CD4-positive, alpha-beta T cell treated with Interleukin-6 for 4 hours (primary cell): ENCODE measurements at regions not wholly inside any gene's neighbourhood (a gene's known extent, or its start where the extent isn't known, plus 50 kb on each side); places are given as distances from the start of the nearest gene placed in this dataset.
"Not testable (repeated sequence)": the region's sequence is repeated elsewhere in the genome, so short reads cannot be mapped to it uniquely, and the experiment has no call there.

Experiments
- DNase-seq: peaks from one replicate; pipeline ENCODE4 v3.0.0-alpha.2; 2020; ENCODE audit warnings: mixed read lengths

GRCh38 chr12:119931402-119931801 is 54.3 kb upstream of the CIT start:
- DNase-seq = no peak

- no peak for DNase-seq
Observed at GRCh38 chr12:119932921-119933320, 55.8 kb upstream of the CIT start.

GRCh38 chr12:119934780-119935179 is 54.3 kb upstream of the BICDL1 start:
- DNase-seq = not testable (repeated sequence)

DNA sequence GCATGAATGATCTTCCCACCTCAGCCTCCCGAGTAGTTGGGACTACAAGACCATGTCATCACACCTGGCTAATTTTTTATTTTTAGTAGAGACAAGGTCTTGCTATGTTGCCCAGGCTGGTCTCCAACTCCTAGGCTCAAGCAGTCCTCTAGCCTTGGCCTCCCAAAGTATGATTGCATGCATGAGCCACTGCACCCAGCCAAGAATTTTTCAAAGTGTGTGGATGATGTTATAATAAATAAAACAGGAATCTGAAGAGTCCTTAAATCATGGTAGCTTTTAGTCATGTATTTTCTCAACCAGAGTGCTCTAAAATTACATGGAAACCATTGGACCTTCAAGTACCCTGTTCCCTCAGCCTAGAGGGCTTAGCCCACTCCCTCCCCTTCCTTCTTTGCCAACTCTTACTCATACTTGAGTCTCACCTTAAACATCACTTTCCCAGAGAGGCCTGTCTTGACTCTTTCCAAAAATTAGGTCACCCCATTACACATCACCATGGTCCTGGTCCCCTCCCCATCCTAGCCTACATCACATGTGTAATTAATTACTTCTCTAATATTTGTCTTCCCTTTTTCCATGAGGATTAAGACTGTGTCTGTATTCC is 52.2 kb upstream of the BICDL1 start:
- DNase-seq = no peak

DNA sequence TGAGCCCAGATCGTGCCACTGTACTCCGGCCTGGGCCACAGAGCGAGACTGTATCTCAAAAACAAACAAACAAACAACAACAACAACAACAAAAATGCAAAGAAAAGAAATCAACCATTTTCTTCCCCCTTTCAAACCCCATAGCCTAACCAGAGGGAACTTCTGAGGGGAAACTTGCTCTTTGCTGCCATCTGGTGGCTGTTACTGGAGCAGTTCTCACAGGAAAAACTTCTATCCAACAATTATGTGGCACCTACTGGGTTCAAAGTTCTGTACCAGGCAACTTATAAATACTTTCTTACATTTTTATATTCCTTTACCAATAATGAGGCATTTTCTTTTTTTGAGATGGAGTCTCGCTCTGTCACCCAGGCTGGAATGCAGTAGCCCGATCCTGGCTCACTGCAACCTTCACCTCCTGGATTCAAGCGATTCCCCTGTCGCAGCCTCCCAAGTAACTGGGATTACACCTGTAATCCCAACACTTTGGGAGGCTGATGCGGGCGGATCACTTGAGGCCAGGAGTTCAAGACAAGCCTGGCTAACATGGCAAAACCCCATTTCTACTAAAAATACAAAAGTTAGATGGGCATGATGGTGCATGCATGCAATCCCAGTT is 50.9 kb upstream of the BICDL1 start:
- peak; percentile 79 for DNase-seq
